Endodermal cell (in vitro differentiated cells): ENCODE measurements at regions not wholly inside any gene's neighbourhood (a gene's known extent, or its start where the extent isn't known, plus 50 kb on each side); places are given as distances from the start of the nearest gene placed in this dataset.

ENCODE experiments used
- DNase-seq: peaks from one replicate; pipeline ENCODE4 v3.0.0-alpha.2; 2017
- H3K27ac ChIP-seq: 2 replicates; pipeline ENCODE4 v1.5.1; 2013; ENCODE audit warnings: mild to moderate bottlenecking, low read depth, low read length, moderate library complexity
- H3K27me3 ChIP-seq: 2 replicates; pipeline ENCODE4 v1.6.1; 2013; ENCODE audit warnings: mild to moderate bottlenecking, low read length, moderate library complexity; ENCODE audit not compliant: insufficient read depth, control insufficient read depth, poor library complexity, severe bottlenecking
- H3K36me3 ChIP-seq: 2 replicates; pipeline ENCODE4 v1.7.0; 2013; ENCODE audit warnings: mild to moderate bottlenecking, low read length, moderate library complexity; ENCODE audit not compliant: control insufficient read depth, insufficient read depth
- H3K4me1 ChIP-seq: one replicate; pipeline ENCODE4 v1.7.0; 2013; ENCODE audit warnings: low read length; ENCODE audit not compliant: control insufficient read depth, insufficient read depth
- H3K4me3 ChIP-seq: 2 replicates; pipeline ENCODE4 v1.5.1; 2013; ENCODE audit warnings: mild to moderate bottlenecking, low read length, moderate library complexity
- H3K9ac ChIP-seq: 2 replicates; pipeline ENCODE4 v1.6.1; 2013; ENCODE audit warnings: mild to moderate bottlenecking, low read length, moderate library complexity; ENCODE audit not compliant: poor library complexity, severe bottlenecking; ENCODE audit errors: extremely low read depth
- H3K9me3 ChIP-seq: 2 replicates; pipeline ENCODE4 v1.6.1; 2013; ENCODE audit warnings: mild to moderate bottlenecking, low read length, moderate library complexity; ENCODE audit not compliant: control insufficient read depth
- H3K27ac Mint-ChIP-seq: 2 replicates; pipeline ENCODE4 v1.8.0; 2020; ENCODE audit warnings: mixed read lengths
- H3K27me3 Mint-ChIP-seq: 2 replicates; pipeline ENCODE4 v1.8.0; 2021; ENCODE audit warnings: mild to moderate bottlenecking, mixed read lengths; ENCODE audit not compliant: insufficient read depth
- H3K36me3 Mint-ChIP-seq: 2 replicates; pipeline ENCODE4 v1.8.0; 2020; ENCODE audit warnings: low read depth, mixed read lengths
- H3K4me1 Mint-ChIP-seq: 2 replicates; pipeline ENCODE4 v1.8.0; 2020; ENCODE audit warnings: mixed read lengths
- H3K4me3 Mint-ChIP-seq: 2 replicates; pipeline ENCODE4 v1.8.0; 2020; ENCODE audit warnings: mild to moderate bottlenecking, moderate library complexity, mixed read lengths
- H3K9me3 Mint-ChIP-seq: 2 replicates; pipeline ENCODE4 v1.8.0; 2020; ENCODE audit warnings: mild to moderate bottlenecking, mixed read lengths
- WGBS, 2 experiments: methylation state at CpG; one replicate each; pipeline versions ENCODE4 v1.1.5 to v1.1.7; 2013; ENCODE audit warnings: missing lambda C conversion rate in 2 of 2, mixed read lengths in 1 of 2; ENCODE audit not compliant: insufficient coverage in 1 of 2, insufficient read length in 1 of 2; 5-methylcytosine and 5-hydroxymethylcytosine counted together
- TF ChIP-seq, protein P1 (sequence below): fragments of 200-600 bp; sonication (generic); conservative IDR thresholded peaks from 2 replicates; pipeline ENCODE4 v1.5.0; 2021; ENCODE audit warnings: antibody characterized with exemption, mild to moderate bottlenecking

DNA sequence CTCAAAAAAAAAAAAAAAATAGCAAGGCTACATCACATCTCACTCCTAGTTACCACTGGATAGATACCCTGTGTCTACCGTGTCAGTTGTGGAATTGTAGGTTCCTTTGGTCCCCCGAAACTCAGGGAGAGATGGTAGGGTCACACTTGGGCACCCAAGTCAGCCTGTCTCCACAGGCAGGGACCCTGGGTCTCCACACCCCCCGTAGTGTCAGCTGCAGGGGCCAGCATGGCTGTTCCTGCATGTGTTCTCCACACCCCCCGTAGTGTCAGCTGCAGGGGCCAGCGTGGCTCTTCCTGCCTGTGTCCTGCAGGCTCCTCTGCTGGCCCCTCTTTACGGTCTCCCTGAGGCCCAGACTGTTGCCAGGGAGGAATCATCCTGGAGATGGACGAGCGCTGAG lies 282.1 kb downstream of the BRD1 start:
- H3K4me3 ChIP-seq = no peak overlapping the region
- no peaks in the 10 kb centered on the region for H3K36me3 ChIP-seq
- 83 to 91% methylated on average over 5 to 8 of the region's 8 CpGs for WGBS, 2 experiments
- Mint-ChIP-seq H3K9me3 (peaks cover 5% of the 10 kb centered on the region), H3K27ac (no peak overlapping the region), H3K4me3 (no peak overlapping the region), H3K36me3 (no peaks in the 10 kb centered on the region), H3K27me3 (no peaks in the 10 kb centered on the region), H3K4me1 (no peaks in the 10 kb centered on the region)
- TF ChIP-seq, protein P1, sequence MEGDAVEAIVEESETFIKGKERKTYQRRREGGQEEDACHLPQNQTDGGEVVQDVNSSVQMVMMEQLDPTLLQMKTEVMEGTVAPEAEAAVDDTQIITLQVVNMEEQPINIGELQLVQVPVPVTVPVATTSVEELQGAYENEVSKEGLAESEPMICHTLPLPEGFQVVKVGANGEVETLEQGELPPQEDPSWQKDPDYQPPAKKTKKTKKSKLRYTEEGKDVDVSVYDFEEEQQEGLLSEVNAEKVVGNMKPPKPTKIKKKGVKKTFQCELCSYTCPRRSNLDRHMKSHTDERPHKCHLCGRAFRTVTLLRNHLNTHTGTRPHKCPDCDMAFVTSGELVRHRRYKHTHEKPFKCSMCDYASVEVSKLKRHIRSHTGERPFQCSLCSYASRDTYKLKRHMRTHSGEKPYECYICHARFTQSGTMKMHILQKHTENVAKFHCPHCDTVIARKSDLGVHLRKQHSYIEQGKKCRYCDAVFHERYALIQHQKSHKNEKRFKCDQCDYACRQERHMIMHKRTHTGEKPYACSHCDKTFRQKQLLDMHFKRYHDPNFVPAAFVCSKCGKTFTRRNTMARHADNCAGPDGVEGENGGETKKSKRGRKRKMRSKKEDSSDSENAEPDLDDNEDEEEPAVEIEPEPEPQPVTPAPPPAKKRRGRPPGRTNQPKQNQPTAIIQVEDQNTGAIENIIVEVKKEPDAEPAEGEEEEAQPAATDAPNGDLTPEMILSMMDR = no peak
- H3K9ac ChIP-seq = no peak overlapping the region
- no peaks in the 10 kb centered on the region for H3K27me3 ChIP-seq
- H3K4me1 ChIP-seq = no peaks in the 10 kb centered on the region
- H3K27ac ChIP-seq = no peak overlapping the region
- no peak for DNase-seq
- H3K9me3 ChIP-seq = no peaks in the 10 kb centered on the region

DNA sequence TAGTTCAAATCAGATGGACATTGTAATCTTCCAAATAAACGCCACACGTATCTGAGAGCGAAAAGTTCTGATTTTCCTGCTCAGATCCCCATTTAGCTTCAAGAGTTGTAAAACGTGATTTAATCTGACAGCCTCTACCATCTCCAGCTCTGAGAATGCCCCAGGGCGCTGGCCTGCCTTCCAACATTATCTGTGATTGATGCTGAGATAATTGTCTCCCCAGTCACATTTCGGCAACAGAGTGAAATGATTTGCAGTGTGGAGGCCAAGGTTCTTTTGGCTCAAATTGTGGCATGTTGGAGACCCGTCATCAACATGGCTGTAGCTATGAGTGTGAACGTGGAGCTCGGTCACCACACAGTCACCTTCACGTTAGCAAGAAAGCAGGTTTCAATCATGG lies 283.4 kb downstream of the BRD1 start:
- Histone ChIP-seq H3K4me1 (no peaks in the 10 kb centered on the region), H3K27ac (no peak overlapping the region), H3K36me3 (no peaks in the 10 kb centered on the region), H3K27me3 (no peaks in the 10 kb centered on the region), H3K4me3 (no peak overlapping the region), H3K9me3 (no peaks in the 10 kb centered on the region), H3K9ac (no peak overlapping the region)
- Mint-ChIP-seq H3K4me3 (no peak overlapping the region), H3K4me1 (peaks cover 9% of the 10 kb centered on the region), H3K27ac (no peak overlapping the region), H3K9me3 (peaks cover 2% of the 10 kb centered on the region), H3K36me3 (no peaks in the 10 kb centered on the region), H3K27me3 (no peaks in the 10 kb centered on the region)
- WGBS, 2 experiments = 94 to 95% methylated on average over 9 to 10 of the region's 10 CpGs
- peak; percentile 22 for DNase-seq
- TF ChIP-seq, protein P1 = no peak

DNA sequence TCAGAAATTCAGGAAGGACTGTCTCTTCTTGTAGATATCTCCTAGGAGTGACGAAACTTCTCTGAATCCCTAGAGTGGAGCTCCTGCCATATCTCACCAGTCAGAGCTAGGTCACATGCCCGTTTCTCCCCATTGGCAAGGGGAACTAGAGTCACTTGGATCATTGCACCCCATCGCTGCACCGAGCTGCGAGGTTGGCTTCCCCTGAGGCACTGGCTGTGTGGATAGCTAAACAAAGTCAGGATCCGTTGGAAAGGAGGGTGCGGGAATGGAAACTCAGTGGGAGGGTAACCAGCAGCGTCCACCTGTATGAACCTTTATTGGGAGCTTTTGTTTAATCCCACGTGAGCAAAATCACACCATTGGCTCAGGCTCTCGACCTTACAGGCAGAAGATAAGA lies 283.8 kb downstream of the BRD1 start:
- no peaks in the 10 kb centered on the region for H3K27me3 ChIP-seq
- H3K36me3 Mint-ChIP-seq = no peaks in the 10 kb centered on the region
- peaks cover 2% of the 10 kb centered on the region for H3K9me3 Mint-ChIP-seq
- H3K27ac ChIP-seq = no peak overlapping the region
- no peaks in the 10 kb centered on the region for H3K27me3 Mint-ChIP-seq
- TF ChIP-seq, protein P1 = no peak
- H3K4me1 Mint-ChIP-seq = peaks cover 12% of the 10 kb centered on the region
- H3K4me3 ChIP-seq = no peak overlapping the region
- H3K9ac ChIP-seq = no peak overlapping the region
- H3K4me3 Mint-ChIP-seq = no peak overlapping the region
- no peaks in the 10 kb centered on the region for H3K36me3 ChIP-seq
- no peak for DNase-seq
- no peaks in the 10 kb centered on the region for H3K9me3 ChIP-seq
- no peaks in the 10 kb centered on the region for H3K4me1 ChIP-seq
- WGBS, 2 experiments = 89 to 91% methylated on average over 7 to 10 of the region's 10 CpGs
- H3K27ac Mint-ChIP-seq = no peak overlapping the region
